MCF 10A (cell line): ENCODE measurements at regions not wholly inside any gene's neighbourhood (a gene's known extent, or its start where the extent isn't known, plus 50 kb on each side); places are given as distances from the start of the nearest gene placed in this dataset.

Experiments used
- BruUV-seq: library from RNA; stranded (reverse); fragments of 400-500 nt; replicated peaks from 2 replicates; lab custom pipeline; 2021; lab: Mats Ljungman, UMichigan
- CTCF ChIA-PET: fragments of 300-600 bp; sonication (Branson Sonifier 250); formaldehyde crosslinking; extraction: SDS; loops from one replicate; lab custom pipeline; 2021; ENCODE audit warnings: antibody characterized with exemption, inconsistent platforms; lab: Yijun Ruan, JAX
- POLR2A ChIA-PET: fragments of 300-600, 350-650 bp; sonication (Branson Sonifier 250); formaldehyde crosslinking; extraction: SDS; loops from one replicate; lab custom pipeline; 2020; ENCODE audit warnings: antibody characterized with exemption, inconsistent platforms; lab: Yijun Ruan, JAX
- DNase-seq: peaks from one replicate; pipeline ENCODE4 v3.0.0-alpha.2; 2018; ENCODE audit not compliant: unreplicated experiment
- H3K27ac Mint-ChIP-seq: one replicate; pipeline ENCODE4 v1.8.0; 2022; ENCODE audit warnings: mild to moderate bottlenecking, low read depth, mixed read lengths; ENCODE audit not compliant: unreplicated experiment
- H3K27me3 Mint-ChIP-seq: one replicate; pipeline ENCODE4 v1.8.0; 2022; ENCODE audit warnings: mixed read lengths; ENCODE audit not compliant: insufficient read depth, unreplicated experiment
- H3K36me3 Mint-ChIP-seq: one replicate; pipeline ENCODE4 v1.8.0; 2022; ENCODE audit warnings: mild to moderate bottlenecking, moderate library complexity, mixed read lengths; ENCODE audit not compliant: insufficient read depth, unreplicated experiment
- H3K4me1 Mint-ChIP-seq: one replicate; pipeline ENCODE4 v1.8.0; 2022; ENCODE audit warnings: mixed read lengths; ENCODE audit not compliant: insufficient read depth, unreplicated experiment
- H3K4me3 Mint-ChIP-seq: one replicate; pipeline ENCODE4 v1.8.0; 2022; ENCODE audit warnings: mild to moderate bottlenecking, moderate library complexity, mixed read lengths; ENCODE audit not compliant: unreplicated experiment
- H3K9me3 Mint-ChIP-seq: one replicate; pipeline ENCODE4 v1.8.0; 2022; ENCODE audit warnings: mixed read lengths; ENCODE audit not compliant: unreplicated experiment
- CTCF ChIP-seq: fragments of 200-600 bp; IDR thresholded peaks from one replicate; pipeline ENCODE4 v1.8.0; 2022; ENCODE audit warnings: antibody characterized with exemption, mild to moderate bottlenecking; ENCODE audit not compliant: unreplicated experiment
- intact Hi-C: fragments of 100-400 bp; cut with micrococcal nuclease; formaldehyde crosslinking; loops from 2 replicates; pipeline ENCODE4 v1.14.1; 2022

DNA sequence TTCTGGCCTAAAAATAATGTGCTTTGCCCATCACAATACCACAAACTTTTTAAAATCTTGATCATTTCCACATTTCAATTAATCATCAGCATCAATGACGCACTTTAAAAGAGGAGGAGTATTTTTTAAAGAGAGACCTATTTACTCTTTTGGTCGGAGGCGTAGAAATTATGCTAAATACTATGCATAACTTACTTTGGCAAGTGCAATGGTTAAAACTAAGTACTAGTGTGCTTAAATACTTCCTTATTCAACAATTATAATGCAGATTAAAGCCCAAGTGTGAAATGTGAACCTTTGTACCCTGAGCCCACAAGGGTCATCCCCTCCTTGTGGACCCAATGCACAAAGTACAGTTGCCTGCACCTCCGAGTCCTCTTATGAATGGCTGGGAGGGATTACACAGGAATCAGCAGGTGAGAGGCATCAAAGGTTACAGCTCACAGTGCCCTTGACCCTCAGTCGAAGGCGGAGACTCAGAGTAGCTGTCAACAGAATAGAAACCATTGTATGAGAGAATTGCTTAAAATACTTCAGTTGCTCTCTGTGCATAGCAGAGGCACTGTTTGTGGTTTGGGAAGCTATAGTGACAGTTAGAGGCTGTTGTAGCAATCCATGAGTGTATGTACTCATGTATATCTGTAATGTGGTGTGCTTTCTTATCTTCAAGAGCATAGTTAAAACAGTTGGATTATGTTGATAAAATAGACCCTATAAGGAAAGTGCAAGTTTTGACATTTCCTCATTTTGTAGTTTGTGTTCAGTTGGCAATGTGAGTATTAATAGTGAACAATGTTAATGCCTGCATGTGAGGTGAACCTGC is 151.7 kb upstream of the ITGA4 start:
- POLR2A ChIA-PET, result no interaction called here
- Mint-ChIP-seq H3K27ac (no peak overlapping the region), H3K4me3 (no peak overlapping the region)

DNA sequence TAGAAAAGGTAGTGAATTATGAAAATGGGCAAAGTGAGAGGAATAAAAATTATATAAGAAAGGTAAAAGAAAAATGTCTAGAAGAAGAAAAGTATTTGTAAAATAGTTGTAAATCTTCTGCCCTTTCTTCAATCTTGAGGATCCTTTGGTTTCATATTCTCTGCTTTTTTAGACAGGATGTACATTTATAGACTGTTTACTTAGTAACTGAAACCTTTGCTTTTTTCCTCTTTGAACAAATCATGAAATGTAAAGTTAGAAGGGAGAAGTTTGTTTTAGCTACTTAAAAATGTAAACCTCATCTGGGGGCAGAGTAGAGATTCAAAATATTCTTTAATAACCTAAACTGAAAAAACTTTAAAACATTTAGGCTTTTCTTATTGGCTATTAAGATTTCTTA is 150.4 kb upstream of the ITGA4 start:
- no peak for DNase-seq
- Mint-ChIP-seq H3K27me3 (no peaks in the 10 kb centered on the region), H3K9me3 (no peaks in the 10 kb centered on the region), H3K4me3 (no peak overlapping the region), H3K4me1 (peaks cover 7% of the 10 kb centered on the region), H3K36me3 (no peaks in the 10 kb centered on the region), H3K27ac (no peak overlapping the region)
- no peak for TF ChIP-seq CTCF
- intact Hi-C loops, result no loop called here
- CTCF ChIA-PET, result no interaction called here
- no TSS peak for BruUV-seq
- POLR2A ChIA-PET, result no interaction called here

More for the DNA sequence above, 151.7 kb upstream of the ITGA4 start:
- CTCF ChIA-PET, result interaction anchor here (0.6 to 0.7 kb wide), 2 partner anchors 22 to 1479 kb away, joined by 3 read pairs; no protein-coding TSS in a partner anchor
- intact Hi-C loops, result no loop called here
- Mint-ChIP-seq H3K4me1 (peaks cover 7% of the 10 kb centered on the region), H3K9me3 (no peaks in the 10 kb centered on the region), H3K27me3 (no peaks in the 10 kb centered on the region), H3K36me3 (no peaks in the 10 kb centered on the region)
- no peak for TF ChIP-seq CTCF
- no peak for DNase-seq
- BruUV-seq, result no TSS peak

GRCh38 chr2:181307203-181307991 is 149.8 kb upstream of the ITGA4 start:
- TF ChIP-seq CTCF, result no peak
- Mint-ChIP-seq H3K36me3 (no peaks in the 10 kb centered on the region), H3K9me3 (no peaks in the 10 kb centered on the region), H3K27me3 (no peaks in the 10 kb centered on the region), H3K4me1 (peaks cover 7% of the 10 kb centered on the region), H3K27ac (no peak overlapping the region), H3K4me3 (no peak overlapping the region)
- no TSS peak for BruUV-seq
- intact Hi-C loops, result no loop called here
- DNase-seq, result no peak
- ChIA-PET POLR2A (interaction anchor here (0.7 kb wide), 1 partner anchor 10 kb away, joined by 3 read pairs; no protein-coding TSS in a partner anchor), CTCF (interaction anchor here (0.6 to 1.5 kb wide), 3 partner anchors 9 to 131 kb away, joined by 3 to 5 read pairs (median 3); no protein-coding TSS in a partner anchor)
